OCI-LY7 (cell line): ENCODE measurements at regions not wholly inside any gene's neighbourhood (a gene's known extent, or its start where the extent isn't known, plus 50 kb on each side); places are given as distances from the start of the nearest gene placed in this dataset.

Experiments
- BruUV-seq: library from RNA; stranded (reverse); fragments of 400-500 nt; replicated peaks from 2 replicates; lab custom pipeline; 2021; lab: Mats Ljungman, UMichigan
- CTCF ChIA-PET: fragments of 300-600 bp; sonication (Branson Sonifier 250); formaldehyde crosslinking; loops from one replicate; lab custom pipeline; 2022; ENCODE audit warnings: antibody characterized with exemption; ENCODE audit not compliant: unreplicated experiment; lab: Charles Lee
- POLR2A ChIA-PET: fragments of 300-600 bp; sonication (Branson Sonifier 250); formaldehyde crosslinking; loops from one replicate; lab custom pipeline; 2022; ENCODE audit warnings: antibody characterized with exemption; lab: Charles Lee
- DNase-seq: peaks from one replicate; pipeline ENCODE4 v3.0.0-alpha.2; 2015; ENCODE audit warnings: low spot score
- H2AFZ ChIP-seq: fragments of 200-600 bp; sonication (generic), shearing (Covaris generic); 2 replicates; pipeline ENCODE4 v1.6.1; 2014; ENCODE audit warnings: mild to moderate bottlenecking, antibody characterized with exemption, low read length, moderate library complexity
- H3K27ac ChIP-seq: fragments of 200-600 bp; sonication (generic); 2 replicates; pipeline ENCODE4 v1.5.1; 2014; ENCODE audit warnings: mixed run types, low read depth, mild to moderate bottlenecking, moderate library complexity, low read length, inconsistent platforms; ENCODE audit not compliant: poor library complexity, severe bottlenecking
- H3K36me3 ChIP-seq: fragments of 200-600 bp; sonication (generic); 2 replicates; pipeline ENCODE4 v1.6.1; 2014; ENCODE audit warnings: mild to moderate bottlenecking, antibody characterized with exemption, low read length, moderate library complexity, mixed read lengths; ENCODE audit not compliant: insufficient read depth
- H3K4me1 ChIP-seq: fragments of 200-600 bp; sonication (generic); 2 replicates; pipeline ENCODE4 v1.5.1; 2014; ENCODE audit warnings: mild to moderate bottlenecking, low read length; ENCODE audit not compliant: insufficient read depth, poor library complexity, severe bottlenecking
- H3K4me2 ChIP-seq: fragments of 200-600 bp; sonication (generic); 2 replicates; pipeline ENCODE4 v1.6.1; 2014; ENCODE audit warnings: mild to moderate bottlenecking, low read length
- H3K4me3 ChIP-seq: fragments of 200-600 bp; sonication (generic); 2 replicates; pipeline ENCODE4 v1.5.1; 2014; ENCODE audit warnings: mild to moderate bottlenecking, low read depth, low read length; ENCODE audit not compliant: poor library complexity, severe bottlenecking
- H3K79me2 ChIP-seq: fragments of 200-600 bp; sonication (generic); 2 replicates; pipeline ENCODE4 v1.6.1; 2016; ENCODE audit warnings: low read depth, mild to moderate bottlenecking, low read length, moderate library complexity, mixed read lengths; ENCODE audit not compliant: insufficient read depth
- H3K9me2 ChIP-seq: fragments of 200-600 bp; sonication (generic); 2 replicates; pipeline ENCODE4 v1.6.1; 2016; ENCODE audit warnings: mild to moderate bottlenecking, low read length, mixed read lengths; ENCODE audit not compliant: insufficient read depth
- H3K9me3 ChIP-seq: fragments of 200-600 bp; sonication (generic); 2 replicates; pipeline ENCODE4 v1.6.1; 2014; ENCODE audit warnings: mild to moderate bottlenecking, mixed run types, low read length, mixed read lengths
- H4K20me1 ChIP-seq: fragments of 200-600 bp; sonication (generic); 2 replicates; pipeline ENCODE4 v1.6.1; 2014; ENCODE audit warnings: mild to moderate bottlenecking, antibody characterized with exemption, low read length, moderate library complexity, mixed read lengths; ENCODE audit not compliant: insufficient read depth
- EZH2phosphoT487 ChIP-seq: fragments of 200-600 bp; sonication (generic); IDR thresholded peaks from 2 replicates; pipeline ENCODE4 v1.6.1; 2018; ENCODE audit warnings: low read depth, borderline replicate concordance, mild to moderate bottlenecking, mixed run types, antibody characterized with exemption, low read length, moderate library complexity, mixed read lengths
- intact Hi-C: fragments of 100-400 bp; cut with micrococcal nuclease; formaldehyde crosslinking; loops from one replicate; pipeline ENCODE4 v1.10.0; 2022; ENCODE audit not compliant: unreplicated experiment
- TF ChIP-seq, protein P1 (sequence below): fragments of 200-600 bp; sonication (generic); conservative IDR thresholded peaks from 2 replicates; pipeline ENCODE4 v1.5.1; 2014; ENCODE audit warnings: mild to moderate bottlenecking, antibody characterized with exemption, low read length, moderate library complexity, mixed read lengths

DNA sequence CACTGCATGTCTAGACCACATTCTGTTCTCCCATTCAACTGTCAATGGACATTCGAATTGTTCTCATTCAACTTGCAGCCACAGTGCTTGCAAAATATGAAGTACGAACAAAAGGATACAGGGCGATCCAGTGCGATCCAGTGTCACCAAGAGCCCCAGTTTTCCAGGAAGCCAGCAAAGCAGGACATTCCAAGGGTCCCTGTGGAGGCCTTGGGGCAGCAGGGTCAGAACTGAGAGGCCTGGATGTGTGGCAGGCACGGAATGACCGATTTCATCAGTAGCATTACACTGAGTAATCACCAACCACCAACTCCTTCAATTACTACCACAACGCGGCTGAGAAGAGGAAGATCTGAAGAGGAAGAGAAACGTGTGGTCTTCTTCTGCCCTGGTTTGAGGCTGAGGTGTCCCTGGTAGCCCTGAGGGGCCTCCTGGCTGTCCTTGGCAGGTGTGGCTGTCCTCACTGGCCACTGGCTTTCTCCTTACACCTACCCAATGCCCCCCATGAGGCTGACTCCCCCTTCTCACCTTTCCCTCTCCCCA is 172.7 kb upstream of the FHL2 start:
- H3K27ac ChIP-seq: no peak overlapping the region
- H3K79me2 ChIP-seq: no peaks in the 10 kb centered on the region
- H3K9me2 ChIP-seq: no peaks in the 10 kb centered on the region
- TF ChIP-seq, protein P1, sequence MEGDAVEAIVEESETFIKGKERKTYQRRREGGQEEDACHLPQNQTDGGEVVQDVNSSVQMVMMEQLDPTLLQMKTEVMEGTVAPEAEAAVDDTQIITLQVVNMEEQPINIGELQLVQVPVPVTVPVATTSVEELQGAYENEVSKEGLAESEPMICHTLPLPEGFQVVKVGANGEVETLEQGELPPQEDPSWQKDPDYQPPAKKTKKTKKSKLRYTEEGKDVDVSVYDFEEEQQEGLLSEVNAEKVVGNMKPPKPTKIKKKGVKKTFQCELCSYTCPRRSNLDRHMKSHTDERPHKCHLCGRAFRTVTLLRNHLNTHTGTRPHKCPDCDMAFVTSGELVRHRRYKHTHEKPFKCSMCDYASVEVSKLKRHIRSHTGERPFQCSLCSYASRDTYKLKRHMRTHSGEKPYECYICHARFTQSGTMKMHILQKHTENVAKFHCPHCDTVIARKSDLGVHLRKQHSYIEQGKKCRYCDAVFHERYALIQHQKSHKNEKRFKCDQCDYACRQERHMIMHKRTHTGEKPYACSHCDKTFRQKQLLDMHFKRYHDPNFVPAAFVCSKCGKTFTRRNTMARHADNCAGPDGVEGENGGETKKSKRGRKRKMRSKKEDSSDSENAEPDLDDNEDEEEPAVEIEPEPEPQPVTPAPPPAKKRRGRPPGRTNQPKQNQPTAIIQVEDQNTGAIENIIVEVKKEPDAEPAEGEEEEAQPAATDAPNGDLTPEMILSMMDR: no peak
- TF ChIP-seq EZH2phosphoT487: no peak
- H3K4me3 ChIP-seq: no peak overlapping the region
- no peaks in the 10 kb centered on the region for H4K20me1 ChIP-seq
- no peak overlapping the region for H3K4me2 ChIP-seq
- intact Hi-C loops: loop anchor here (10.0 kb wide), 2 partner anchors 313 to 513 kb away; no protein-coding TSS in a partner anchor
- no peaks in the 10 kb centered on the region for H3K4me1 ChIP-seq
- H2AFZ ChIP-seq: no peak overlapping the region
- ChIA-PET CTCF (no interaction called here), POLR2A (interaction anchor here (0.7 kb wide), 1 partner anchor 205 kb away, joined by 3 read pairs; no protein-coding TSS in a partner anchor)
- no peaks in the 10 kb centered on the region for H3K9me3 ChIP-seq
- no peaks in the 10 kb centered on the region for H3K36me3 ChIP-seq
- no peak for DNase-seq
- no TSS peak for BruUV-seq

DNA sequence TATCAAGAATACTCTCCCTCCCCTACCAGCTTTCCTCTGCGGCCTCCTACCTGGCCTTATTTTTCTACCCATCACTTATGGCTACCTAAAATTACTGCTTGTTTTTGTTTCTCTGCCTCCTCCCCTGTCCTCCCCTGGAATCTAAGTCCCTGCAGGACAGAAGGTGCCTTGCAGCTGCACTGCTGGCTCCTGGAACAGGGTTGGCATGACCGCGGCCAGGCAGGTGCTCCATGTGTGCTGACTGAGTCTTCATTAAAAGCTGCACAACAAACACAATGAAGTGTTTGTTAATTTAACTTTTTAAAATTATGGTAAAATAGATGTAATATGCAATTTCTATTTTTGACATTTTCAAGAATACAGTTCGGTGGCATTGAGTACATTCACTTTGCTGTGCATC is 171.9 kb upstream of the FHL2 start:
- POLR2A ChIA-PET: interaction anchor here (0.7 kb wide), 1 partner anchor 205 kb away, joined by 3 read pairs; no protein-coding TSS in a partner anchor
- Histone ChIP-seq H3K4me1 (no peaks in the 10 kb centered on the region), H3K9me3 (no peaks in the 10 kb centered on the region), H2AFZ (no peak overlapping the region), H3K9me2 (no peaks in the 10 kb centered on the region), H3K4me3 (no peak overlapping the region), H3K79me2 (no peaks in the 10 kb centered on the region), H3K27ac (no peak overlapping the region), H3K4me2 (no peak overlapping the region), H4K20me1 (no peaks in the 10 kb centered on the region), H3K36me3 (no peaks in the 10 kb centered on the region)
- intact Hi-C loops: loop anchor here (10.0 kb wide), 2 partner anchors 314 to 514 kb away; no protein-coding TSS in a partner anchor
- CTCF ChIA-PET: no interaction called here
- DNase-seq: no peak
- BruUV-seq: no TSS peak
- TF ChIP-seq, protein P1: no peak
- TF ChIP-seq EZH2phosphoT487: no peak

DNA sequence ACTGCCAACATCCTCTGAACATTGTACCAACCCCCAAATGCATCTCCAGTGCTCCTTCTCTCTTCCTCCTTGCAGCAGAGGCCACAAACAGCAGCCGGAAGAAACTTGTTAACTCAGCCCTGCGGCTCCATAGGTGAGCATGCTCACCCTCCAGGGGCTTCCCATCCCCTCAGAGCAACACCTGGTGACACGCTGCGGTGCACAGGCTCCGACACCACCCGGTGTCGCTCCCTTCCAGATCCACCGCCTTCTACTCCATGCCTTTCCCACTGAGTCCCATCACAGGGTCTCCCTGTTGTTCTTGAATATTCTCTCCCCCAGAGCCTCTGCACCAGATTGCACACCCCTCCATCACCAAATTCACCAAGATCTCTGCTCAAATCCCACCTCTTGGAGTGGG is 171.5 kb upstream of the FHL2 start:
- Histone ChIP-seq H3K27ac (no peak overlapping the region), H3K4me2 (no peak overlapping the region), H2AFZ (no peak overlapping the region), H3K36me3 (no peaks in the 10 kb centered on the region), H3K4me1 (no peaks in the 10 kb centered on the region), H3K79me2 (no peaks in the 10 kb centered on the region), H3K4me3 (no peak overlapping the region), H4K20me1 (no peaks in the 10 kb centered on the region), H3K9me2 (no peaks in the 10 kb centered on the region), H3K9me3 (no peaks in the 10 kb centered on the region)
- no TSS peak for BruUV-seq
- intact Hi-C loops: loop anchor here (10.0 kb wide), 2 partner anchors 314 to 514 kb away; no protein-coding TSS in a partner anchor
- no peak for TF ChIP-seq EZH2phosphoT487
- TF ChIP-seq, protein P1: no peak
- CTCF ChIA-PET: no interaction called here
- POLR2A ChIA-PET: no interaction called here
- DNase-seq: no peak
